Dermis microvascular lymphatic vessel endothelial cell (primary cell): ENCODE measurements at regions not wholly inside any gene's neighbourhood (a gene's known extent, or its start where the extent isn't known, plus 50 kb on each side); places are given as distances from the start of the nearest gene placed in this dataset.
A peak's percentile ranks its signal among the peaks of the same experiment; 100 is the strongest.

Experiments
- DNase-seq, 2 donors: peaks; one replicate each; pipeline versions ENCODE4 v3.0.0 to v3.0.0-alpha.2; 2010; ENCODE audit warnings: low read depth in 2 of 2

DNA sequence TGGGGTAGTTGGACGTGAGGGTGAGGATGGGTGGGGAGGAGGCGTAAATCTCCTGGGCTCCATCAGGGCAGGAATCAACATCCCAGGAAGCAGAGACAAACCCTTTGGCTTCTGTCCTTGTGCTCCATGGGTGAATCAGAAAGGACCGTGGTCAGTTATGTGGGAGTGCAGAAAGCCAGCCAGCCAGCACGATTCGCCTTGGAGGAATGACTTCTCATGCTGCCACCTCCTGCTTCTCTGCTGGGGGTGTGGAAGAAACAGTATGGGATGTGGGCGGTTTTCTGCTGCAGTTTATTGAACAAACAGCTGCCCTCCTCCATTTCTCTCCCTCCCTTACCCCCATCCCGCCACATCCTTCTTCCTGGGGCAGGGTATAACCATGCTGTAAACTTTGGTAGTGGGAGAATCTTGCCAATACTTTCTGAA lies 214.5 kb downstream of the SOX4 start:
- no peak for DNase-seq

DNA sequence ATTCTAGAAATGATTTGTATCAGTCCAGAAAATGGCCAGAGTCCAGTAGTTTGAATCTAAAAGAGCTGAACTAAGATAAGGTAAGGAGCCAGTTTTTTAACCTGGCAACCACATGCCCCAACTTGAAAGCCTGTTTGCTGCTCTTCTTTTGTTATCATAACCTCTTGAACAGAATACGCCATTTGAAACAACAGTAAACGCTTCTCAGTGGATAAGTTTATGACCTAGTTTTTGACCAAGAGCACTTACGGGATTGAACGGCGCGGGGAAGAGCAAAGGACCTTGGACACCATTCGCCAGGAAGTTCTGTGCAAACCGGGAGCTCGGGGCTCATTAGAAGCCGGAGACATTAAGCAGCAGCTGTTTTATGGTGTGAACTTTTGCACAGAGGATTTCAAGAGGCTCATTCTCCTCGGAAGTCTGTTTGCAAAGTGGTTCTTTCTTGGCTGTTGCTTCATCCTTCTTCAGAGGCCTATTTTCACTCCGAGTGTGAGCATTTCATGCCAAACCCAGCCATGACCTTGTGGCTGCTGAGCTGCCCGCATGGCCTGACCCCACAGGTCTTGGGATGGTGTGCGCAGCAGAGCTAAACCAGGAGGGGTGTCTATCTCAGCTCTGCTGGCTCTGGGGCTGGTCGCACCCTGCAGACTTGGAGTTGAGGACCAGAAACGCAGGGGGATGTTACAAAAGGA lies 215.1 kb downstream of the SOX4 start:
- no peak for DNase-seq

DNA sequence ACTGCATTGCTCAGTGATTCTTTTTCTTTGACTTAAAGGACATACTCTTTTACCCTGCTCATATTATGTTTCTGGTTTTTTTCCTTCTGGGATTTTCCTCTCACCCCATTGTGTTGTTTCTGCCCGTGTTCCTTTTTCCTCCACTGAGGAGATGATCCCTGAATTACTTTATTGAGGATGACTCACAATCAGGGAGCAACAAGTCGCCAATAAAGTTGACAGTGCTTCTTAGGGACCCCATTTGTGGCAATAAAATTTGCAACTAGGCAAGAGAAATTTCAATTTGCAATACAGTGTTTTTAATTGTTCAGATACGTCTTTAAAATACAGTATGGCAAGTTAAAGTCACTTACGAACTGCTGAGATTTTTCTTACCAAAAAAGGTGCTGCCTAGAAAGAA lies 217.9 kb downstream of the SOX4 start:
- no peak for DNase-seq

- no peak for DNase-seq
These were observed 222.7 kb downstream of the SOX4 start for GRCh38 chr6:21816231-21816630.

DNA sequence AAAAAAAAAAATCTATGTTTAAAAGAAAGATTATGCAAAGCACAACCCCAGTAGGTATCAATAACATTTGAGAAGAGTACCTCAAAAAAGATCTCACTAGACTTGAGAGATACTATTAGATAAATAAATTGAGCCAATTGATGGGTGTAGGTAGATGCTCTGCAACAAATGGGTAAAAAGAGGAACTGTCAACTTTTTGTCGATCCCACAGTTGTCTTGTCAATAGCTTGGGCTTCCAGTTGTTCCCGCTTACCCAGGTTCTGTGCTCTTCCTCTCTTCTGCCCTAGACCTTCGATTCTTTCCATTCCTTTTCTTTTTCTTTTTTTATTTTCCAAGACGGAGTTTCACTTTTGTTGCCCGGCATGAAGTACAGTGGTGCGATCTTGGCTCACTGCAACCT lies 226.9 kb downstream of the SOX4 start:
- no peak for DNase-seq

DNA sequence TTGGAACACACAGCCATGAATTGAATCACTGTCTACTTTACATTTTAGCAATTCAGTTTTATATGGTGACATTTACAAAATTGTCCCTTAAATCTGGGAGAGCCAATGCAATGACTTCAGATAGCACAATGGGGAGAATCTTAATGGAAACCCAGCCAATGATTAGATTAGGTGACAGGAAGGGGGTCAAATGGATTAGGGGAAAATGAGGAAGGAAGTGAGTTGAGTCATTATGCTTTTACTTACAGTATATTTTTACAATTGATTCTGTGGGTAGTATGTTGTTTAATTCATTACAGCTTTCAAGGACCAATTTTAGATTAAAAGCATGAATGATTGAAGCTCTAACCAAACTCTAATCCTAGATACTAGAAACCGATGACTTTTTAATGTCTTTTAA lies 229.8 kb downstream of the SOX4 start:
- DNase-seq: peak in 1 of 2 donors; percentile 52

DNA sequence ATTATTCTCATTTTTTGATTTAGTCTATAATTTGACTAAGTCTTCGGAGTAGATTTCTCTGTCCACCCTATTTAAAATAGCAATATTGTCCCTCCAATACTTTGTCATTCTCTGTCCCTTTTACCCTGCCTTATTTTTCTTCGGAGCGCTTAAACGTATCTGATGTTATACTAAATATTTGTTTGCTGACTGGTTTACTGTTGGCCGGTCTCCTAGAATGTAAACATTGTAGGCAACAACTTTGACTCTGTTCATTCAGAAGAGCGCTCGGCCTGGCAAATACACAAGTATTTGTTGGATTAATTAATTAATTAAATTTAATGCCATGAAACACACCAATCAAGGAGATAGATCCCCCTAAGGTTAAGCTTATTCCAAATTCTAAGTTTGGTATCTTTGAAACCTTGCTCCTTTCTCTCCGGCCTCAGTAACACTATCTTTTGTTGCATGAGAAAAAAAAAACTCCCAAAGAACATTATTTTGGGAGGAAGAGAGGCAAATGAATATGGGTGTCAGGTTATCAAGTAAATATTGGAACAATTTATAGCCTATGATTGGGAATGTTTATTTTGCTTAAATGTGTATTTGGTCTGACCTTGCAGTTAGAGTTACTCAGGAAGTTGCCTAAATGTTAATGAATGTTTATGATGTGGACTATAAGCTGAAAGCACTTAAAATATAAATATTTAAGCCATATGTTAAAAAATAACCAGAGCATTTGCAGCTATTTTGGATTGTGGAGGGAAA lies 231.1 kb downstream of the SOX4 start:
- no peak for DNase-seq

DNA sequence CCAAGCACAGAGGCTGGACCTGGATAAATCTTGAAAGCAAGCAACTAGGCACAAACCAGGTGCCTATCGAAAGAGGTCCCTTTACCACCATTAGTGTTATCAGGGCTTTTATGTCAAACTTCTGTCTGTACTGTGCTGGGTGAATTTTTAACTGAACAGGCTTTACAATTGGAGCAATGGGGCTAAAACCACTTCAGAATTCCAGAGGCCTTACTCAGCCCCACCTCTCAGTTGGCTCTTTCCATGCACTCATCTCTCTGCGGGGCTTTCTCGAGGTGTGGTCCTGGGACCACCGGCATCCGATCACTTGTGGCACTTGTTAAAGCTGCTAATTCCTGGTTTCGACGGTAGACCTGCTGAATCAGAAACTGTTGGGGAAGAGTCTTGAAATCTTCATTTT lies 232.5 kb downstream of the SOX4 start:
- DNase-seq: no peak

GRCh38 chr6:21826904-21827303 lies 233.4 kb downstream of the SOX4 start:
- DNase-seq: no peak

- no peak for DNase-seq
These were observed 234.1 kb downstream of the SOX4 start for GRCh38 chr6:21827425-21828202.

- DNase-seq: no peak
These were observed 235.2 kb downstream of the SOX4 start for GRCh38 chr6:21828704-21829103.

GRCh38 chr6:21829126-21829525 lies 235.6 kb downstream of the SOX4 start:
- DNase-seq: no peak

- DNase-seq: no peak
These were observed 238.2 kb downstream of the SOX4 start for GRCh38 chr6:21831521-21832291.

GRCh38 chr6:21836277-21836676 lies 242.7 kb downstream of the SOX4 start:
- no peak for DNase-seq

- DNase-seq: no peak
These were observed 243.3 kb downstream of the SOX4 start for GRCh38 chr6:21836772-21837425.

- peak in 1 of 2 donors; percentile 95 for DNase-seq
These were observed 246.9 kb downstream of the SOX4 start for GRCh38 chr6:21840428-21840827.

DNA sequence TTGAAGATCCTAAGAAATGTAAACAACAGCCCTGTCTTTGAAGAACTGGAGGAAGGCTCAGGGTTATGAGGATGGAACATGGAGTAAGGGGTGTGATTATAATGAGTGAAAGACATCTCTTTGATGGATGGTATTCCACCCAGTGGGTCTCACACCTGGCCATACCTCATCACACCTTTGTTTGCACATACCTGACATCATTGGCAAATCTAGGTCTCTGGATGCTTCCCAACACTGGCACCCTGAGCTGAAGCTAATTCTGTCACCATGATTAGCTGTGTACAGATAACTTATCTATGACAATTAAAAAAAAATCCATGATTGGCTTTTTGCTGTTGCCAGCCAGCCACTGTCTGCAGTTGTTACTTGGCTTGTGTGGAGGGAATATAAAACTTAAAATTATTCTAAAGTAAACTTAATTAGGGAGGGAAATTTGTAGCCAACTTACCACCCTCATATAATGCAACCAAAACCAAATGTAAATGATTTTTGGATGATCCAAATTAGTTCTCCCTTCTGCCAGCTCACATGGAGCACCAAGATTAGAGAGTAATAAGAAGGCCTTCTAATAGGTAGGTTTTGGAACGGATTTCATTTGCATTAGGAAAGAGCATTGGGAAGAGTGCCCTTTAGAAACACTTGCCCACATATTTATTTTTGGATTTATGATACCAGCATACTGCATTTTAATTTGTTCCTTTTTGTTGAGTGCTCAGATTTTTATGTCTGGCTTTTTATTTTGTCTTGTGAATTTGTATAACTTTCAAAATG lies 249.5 kb downstream of the SOX4 start:
- DNase-seq: no peak

GRCh38 chr6:21844120-21844917 lies 250.8 kb downstream of the SOX4 start:
- no peak for DNase-seq

DNA sequence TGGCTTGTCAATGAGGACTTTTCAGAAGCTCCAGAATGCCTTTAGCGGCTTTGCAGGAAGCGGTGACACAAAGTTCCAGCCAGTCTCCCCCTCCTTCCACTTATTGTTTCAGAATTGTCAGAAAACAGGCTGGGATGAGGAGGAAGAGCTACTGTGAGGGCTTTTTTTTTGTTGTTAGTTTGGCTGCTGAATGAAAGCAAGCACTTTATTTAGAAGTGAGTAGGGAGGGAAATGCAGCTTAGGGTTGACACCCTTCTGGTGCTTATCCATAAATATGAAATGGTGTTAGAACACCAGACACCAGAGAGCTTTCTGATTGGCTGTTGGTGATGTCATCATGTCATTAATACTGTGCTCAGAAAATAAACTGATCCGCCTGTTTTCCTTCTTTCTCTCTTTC lies 251.5 kb downstream of the SOX4 start:
- DNase-seq: peak; percentile 75 to 86
